Superior temporal gyrus (tissue), 1 donor: ENCODE measurements at regions not wholly inside any gene's neighbourhood (a gene's known extent, or its start where the extent isn't known, plus 50 kb on each side); places are given as distances from the start of the nearest gene placed in this dataset.
A peak's percentile ranks its signal among the peaks of the same experiment; 100 is the strongest.

Experiments
- DNase-seq: peaks from one replicate; pipeline ENCODE4 v3.0.0-alpha.2; 2016; ENCODE audit errors: extremely low spot score

- no peak for DNase-seq
Measured at GRCh38 chr7:136807598-136807997, 60.9 kb upstream of the CHRM2 start.

- DNase-seq = no peak
Measured at GRCh38 chr7:136803028-136803427, 65.4 kb upstream of the CHRM2 start.

- DNase-seq = no peak
Measured at GRCh38 chr7:136783934-136784333, 84.5 kb upstream of the CHRM2 start.

GRCh38 chr7:136741941-136742340, 126.5 kb upstream of the CHRM2 start:
- DNase-seq = no peak

- no peak for DNase-seq
Measured at GRCh38 chr7:136728945-136729344, 139.5 kb upstream of the CHRM2 start.

GRCh38 chr7:136726460-136726859, 142.0 kb upstream of the CHRM2 start:
- DNase-seq = no peak

GRCh38 chr7:136717910-136718557, 150.4 kb upstream of the CHRM2 start:
- DNase-seq = no peak

- DNase-seq = no peak
Measured at GRCh38 chr7:136714062-136714461, 154.4 kb upstream of the CHRM2 start.

- DNase-seq = no peak
Measured at GRCh38 chr7:136710751-136711150, 157.7 kb upstream of the CHRM2 start.

GRCh38 chr7:136709876-136710275, 158.6 kb upstream of the CHRM2 start:
- DNase-seq = no peak

GRCh38 chr7:136702913-136703312, 165.5 kb upstream of the CHRM2 start:
- DNase-seq = no peak

GRCh38 chr7:136698977-136699376, 169.5 kb upstream of the CHRM2 start:
- DNase-seq = no peak

- peak; percentile 40 for DNase-seq
Measured at GRCh38 chr7:136698231-136698630, 170.2 kb upstream of the CHRM2 start.

GRCh38 chr7:136697271-136697670, 171.2 kb upstream of the CHRM2 start:
- DNase-seq = peak; percentile 26

- no peak for DNase-seq
Measured at GRCh38 chr7:136693166-136694119, 175.0 kb upstream of the CHRM2 start.

GRCh38 chr7:136692221-136692620, 176.2 kb upstream of the CHRM2 start:
- no peak for DNase-seq

- no peak for DNase-seq
Measured at GRCh38 chr7:136688601-136689000, 179.9 kb upstream of the CHRM2 start.

GRCh38 chr7:136687693-136688322, 180.6 kb upstream of the CHRM2 start:
- DNase-seq = peak; percentile 49

- DNase-seq = no peak
Measured at GRCh38 chr7:136685501-136686173, 182.8 kb upstream of the CHRM2 start.

- no peak for DNase-seq
Measured at GRCh38 chr7:136677471-136678365, 190.7 kb upstream of the CHRM2 start.

- no peak for DNase-seq
Measured at GRCh38 chr7:136667584-136667983, 200.9 kb upstream of the CHRM2 start.
